H1 (cell line): ENCODE measurements at regions not wholly inside any gene's neighbourhood (a gene's known extent, or its start where the extent isn't known, plus 50 kb on each side); places are given as distances from the start of the nearest gene placed in this dataset.

Experiments used
- CTCF ChIA-PET: fragments of 300-600 bp; sonication (Branson Sonifier 250); formaldehyde crosslinking; loops from one replicate; lab custom pipeline; 2021; ENCODE audit not compliant: partially characterized antibody; lab: Charles Lee
- POLR2A ChIA-PET: fragments of 300-600 bp; sonication (Branson Sonifier 250); formaldehyde crosslinking; loops from one replicate; lab custom pipeline; 2021; ENCODE audit warnings: inconsistent platforms; ENCODE audit not compliant: partially characterized antibody; lab: Charles Lee
- DNase-seq, 2 experiments: peaks; one replicate each; pipeline versions ENCODE4 v3.0.0 to v3.0.0-alpha.2; 2010 to 2022; ENCODE audit warnings: low spot score in 2 of 2, low read depth in 1 of 2, mixed read lengths in 1 of 2
- FAIRE-seq: peaks from 2 replicates; lab custom pipeline; 2011; peaks lifted over from hg19 to GRCh38; lab: Jason Lieb, UNC
- H2AFZ ChIP-seq: 2 replicates; pipeline ENCODE4 v1.8.1; 2012; ENCODE audit warnings: low read length, inconsistent platforms
- H2AK5ac ChIP-seq: 2 replicates; pipeline ENCODE4 v1.6.1; 2013; ENCODE audit warnings: low read depth, low read length
- H2BK120ac ChIP-seq: replicated peaks from 2 replicates; pipeline ENCODE3; 2013; ENCODE audit warnings: low read depth, low read length, inconsistent platforms
- H2BK12ac ChIP-seq: 2 replicates; pipeline ENCODE4 v1.6.1; 2013; ENCODE audit warnings: low read depth, low read length
- H2BK15ac ChIP-seq: 2 replicates; pipeline ENCODE4 v1.6.1; 2013; ENCODE audit warnings: low read length
- H2BK20ac ChIP-seq: 2 replicates; pipeline ENCODE4 v1.6.1; 2013; ENCODE audit warnings: low read length
- H2BK5ac ChIP-seq: 2 replicates; pipeline ENCODE4 v1.6.1; 2013; ENCODE audit warnings: low read depth, low read length
- H3K14ac ChIP-seq: 2 replicates; pipeline ENCODE4 v1.6.1; 2013; ENCODE audit warnings: inconsistent platforms; ENCODE audit not compliant: insufficient read length
- H3K18ac ChIP-seq: 2 replicates; pipeline ENCODE4 v1.6.1; 2013; ENCODE audit warnings: low read length; ENCODE audit errors: extremely low read depth
- H3K23ac ChIP-seq: 2 replicates; pipeline ENCODE4 v1.6.1; 2013; ENCODE audit warnings: inconsistent platforms; ENCODE audit not compliant: insufficient read length
- H3K23me2 ChIP-seq: 2 replicates; pipeline ENCODE4 v1.6.1; 2013; ENCODE audit warnings: low read depth, low read length
- H3K27ac ChIP-seq: 2 replicates; pipeline ENCODE4 v1.6.1; 2011; ENCODE audit warnings: low read depth, low read length, inconsistent platforms
- H3K27me3 ChIP-seq, 4 experiments: replicated peaks in 1 of 4; 1 replicate in 1 of 4; 2 replicates in 3 of 4; pipeline versions ENCODE4 v1.6.1 to v1.8.1; 2011 to 2013; ENCODE audit warnings: low read length in 3 of 4, mild to moderate bottlenecking in 3 of 4, inconsistent platforms in 2 of 4, mixed read lengths in 2 of 4, moderate library complexity in 1 of 4; ENCODE audit not compliant: control insufficient read depth in 3 of 4, insufficient read depth in 3 of 4; ENCODE audit errors: extremely low read depth in 1 of 4
- H3K36me3 ChIP-seq, 4 experiments: 2 replicates each; pipeline versions ENCODE4 v1.6.1 to v1.8.1; 2011 to 2013; ENCODE audit warnings: mild to moderate bottlenecking in 4 of 4, low read length in 3 of 4, moderate library complexity in 2 of 4, control low read depth in 1 of 4, inconsistent platforms in 1 of 4; ENCODE audit not compliant: insufficient read depth in 4 of 4, control insufficient read depth in 2 of 4
- H3K4ac ChIP-seq: replicated peaks from 2 replicates; pipeline ENCODE3; 2013; ENCODE audit warnings: low read length, low read depth, mixed read lengths, inconsistent platforms; ENCODE audit not compliant: insufficient read length
- H3K4me1 ChIP-seq, 4 experiments: replicated peaks in 1 of 4; 1 replicate in 1 of 4; 2 replicates in 3 of 4; pipeline versions ENCODE4 v1.6.1 to v1.8.1; 2011 to 2013; ENCODE audit warnings: low read length in 3 of 4, inconsistent platforms in 2 of 4, mixed read lengths in 1 of 4; ENCODE audit not compliant: insufficient read depth in 4 of 4, control insufficient read depth in 3 of 4
- H3K4me2 ChIP-seq, 2 experiments: 2 replicates each; pipeline versions ENCODE4 v1.6.1 to v1.8.1; 2011 to 2013; ENCODE audit warnings: low read depth in 2 of 2, low read length in 2 of 2, control low read depth in 1 of 2, inconsistent platforms in 1 of 2, mild to moderate bottlenecking in 1 of 2; ENCODE audit not compliant: insufficient read depth in 1 of 2
- H3K4me3 ChIP-seq, 4 experiments: fragments of 200-600, 300-600 bp in 1 of 4; sonication (generic), shearing (Covaris generic), sonication (Bioruptor Twin) in 1 of 4; 2 replicates each; pipeline versions ENCODE4 v1.5.1 to v1.8.1; 2011 to 2016; ENCODE audit warnings: low read length in 4 of 4, low read depth in 3 of 4, control low read depth in 2 of 4, inconsistent platforms in 2 of 4, mild to moderate bottlenecking in 2 of 4, mixed read lengths in 1 of 4, moderate library complexity in 1 of 4; ENCODE audit not compliant: insufficient read depth in 2 of 4; ENCODE audit errors: extremely low read depth in 1 of 4
- H3K56ac ChIP-seq: replicated peaks from 2 replicates; pipeline ENCODE3; 2013; ENCODE audit warnings: low read depth, mild to moderate bottlenecking, mixed read lengths, low read length, inconsistent platforms; ENCODE audit not compliant: insufficient read length
- H3K79me1 ChIP-seq: 2 replicates; pipeline ENCODE4 v1.6.1; 2013; ENCODE audit warnings: low read depth, low read length, control low read depth
- H3K79me2 ChIP-seq, 2 experiments: 2 replicates each; pipeline versions ENCODE4 v1.6.1 to v1.8.1; 2012 to 2013; ENCODE audit warnings: low read length in 2 of 2, mild to moderate bottlenecking in 2 of 2, inconsistent platforms in 1 of 2; ENCODE audit not compliant: insufficient read depth in 2 of 2, control insufficient read depth in 1 of 2
- H3K9ac ChIP-seq, 4 experiments: replicated peaks in 1 of 4; 1 replicate in 1 of 4; 2 replicates in 3 of 4; pipeline versions ENCODE4 v1.6.1 to v1.8.1; 2011 to 2013; ENCODE audit warnings: low read depth in 3 of 4, low read length in 3 of 4, control low read depth in 2 of 4, mild to moderate bottlenecking in 2 of 4, moderate library complexity in 2 of 4, inconsistent platforms in 1 of 4; ENCODE audit errors: extremely low read depth in 1 of 4
- H3K9me3 ChIP-seq, 2 experiments: 2 replicates each; pipeline versions ENCODE4 v1.6.1 to v1.8.1; 2012 to 2013; ENCODE audit warnings: mild to moderate bottlenecking in 2 of 2, moderate library complexity in 2 of 2, control low read depth in 1 of 2, inconsistent platforms in 1 of 2, low read depth in 1 of 2, low read length in 1 of 2, mixed read lengths in 1 of 2; ENCODE audit not compliant: insufficient read depth in 2 of 2
- H4K20me1 ChIP-seq, 2 experiments: replicated peaks in 1 of 2; 2 replicates each; pipeline versions ENCODE3 to v1.8.1; 2011 to 2013; ENCODE audit warnings: inconsistent platforms in 2 of 2, low read length in 2 of 2, mild to moderate bottlenecking in 1 of 2; ENCODE audit not compliant: insufficient read depth in 2 of 2, control insufficient read depth in 1 of 2
- H4K5ac ChIP-seq: 2 replicates; pipeline ENCODE4 v1.6.1; 2013; ENCODE audit warnings: low read length, low read depth, mixed read lengths, inconsistent platforms; ENCODE audit not compliant: insufficient read length
- H4K8ac ChIP-seq: 2 replicates; pipeline ENCODE4 v1.8.0; 2013; ENCODE audit warnings: mild to moderate bottlenecking, moderate library complexity, low read length, inconsistent platforms; ENCODE audit not compliant: insufficient read depth; ENCODE audit errors: extremely low read depth
- H4K91ac ChIP-seq: replicated peaks from 2 replicates; pipeline ENCODE3; 2013; ENCODE audit warnings: low read length, mixed read lengths, inconsistent platforms; ENCODE audit not compliant: insufficient read length
- SIX5 ChIP-seq: IDR thresholded peaks from 2 replicates; pipeline ENCODE4 v1.6.1; 2011; ENCODE audit warnings: mild to moderate bottlenecking, low read depth, low read length
- TEAD4 ChIP-seq: IDR thresholded peaks from 2 replicates; pipeline ENCODE4 v1.6.1; 2012; ENCODE audit warnings: low read depth, low read length, inconsistent platforms, mixed read lengths
- WGBS, 2 experiments: shearing (Covaris generic) in 1 of 2; methylation state at CpG; one replicate each; pipeline versions ENCODE4 v1.1.6 to v1.1.7; 2013 to 2015; ENCODE audit warnings: low lambda C conversion rate in 2 of 2, mixed read lengths in 2 of 2, inconsistent platforms in 1 of 2, low coverage in 1 of 2, missing lambda C conversion rate in 1 of 2; ENCODE audit not compliant: insufficient replicate concordance in 2 of 2, insufficient coverage in 1 of 2, insufficient read length in 1 of 2; ENCODE audit errors: extremely low coverage in 1 of 2, missing lambda C conversion rate in 1 of 2; 5-methylcytosine and 5-hydroxymethylcytosine counted together

GRCh38 chr15:62459875-62460274 is 294.8 kb upstream of the C2CD4B start:
- H3K79me2 ChIP-seq, result no peaks in the 10 kb centered on the region; a peak in 1 of 4 replicates

More at GRCh38 chr15:62459875-62460274, 294.8 kb upstream of the C2CD4B start:
- Histone ChIP-seq H2AK5ac (no peak overlapping the region), H3K79me1 (peaks cover 2% of the 10 kb centered on the region), H2BK20ac (no peak overlapping the region), H2BK5ac (no peak overlapping the region), H3K23me2 (no peaks in the 10 kb centered on the region; the same call in 1 of the 2 replicates), H3K18ac (no peak overlapping the region), H3K4me3 (no peak overlapping the region), H3K56ac (no peak overlapping the region), H3K14ac (no peak overlapping the region), H3K27me3 (no peaks in the 10 kb centered on the region; a peak in 1 of 7 replicates), H4K8ac (no peak overlapping the region), H4K20me1 (no peaks in the 10 kb centered on the region), H2BK15ac (no peak overlapping the region), H4K5ac (no peak overlapping the region), H3K9me3 (no peaks in the 10 kb centered on the region), H4K91ac (no peak overlapping the region), H2BK12ac (no peak overlapping the region), H3K9ac (no peak overlapping the region), H3K4ac (no peak overlapping the region), H2BK120ac (no peak overlapping the region), H3K36me3 (no peaks in the 10 kb centered on the region), H2AFZ (no peak overlapping the region), H3K23ac (no peak overlapping the region), H3K4me2 (no peak overlapping the region), H3K4me1 (peaks cover 3 to 16% (median 7%) of the 10 kb centered on the region in 4 experiments), H3K27ac (no peak overlapping the region)
- ChIA-PET CTCF (interaction anchor here (1.3 to 1.6 kb wide), 2 partner anchors 10 to 25 kb away, joined by 3 to 4 read pairs; no protein-coding TSS in a partner anchor), POLR2A (interaction anchor here (0.6 to 0.7 kb wide), 2 partner anchors 14 to 61 kb away, joined by 3 read pairs; no protein-coding TSS in a partner anchor)
- TF ChIP-seq TEAD4, result no peak
- TF ChIP-seq SIX5, result no peak
- 86% methylated on average over 6 of the region's 6 CpGs; no CpG with 5 or more reads in 1 of the 2 experiments for WGBS, 2 experiments
- no peak for DNase-seq
- FAIRE-seq, result no peak
